ENCODE measurements at regions not wholly inside any gene's neighbourhood (a gene's known extent, or its start where the extent isn't known, plus 50 kb on each side); places are given as distances from the start of the nearest gene placed in this dataset.

DNA sequence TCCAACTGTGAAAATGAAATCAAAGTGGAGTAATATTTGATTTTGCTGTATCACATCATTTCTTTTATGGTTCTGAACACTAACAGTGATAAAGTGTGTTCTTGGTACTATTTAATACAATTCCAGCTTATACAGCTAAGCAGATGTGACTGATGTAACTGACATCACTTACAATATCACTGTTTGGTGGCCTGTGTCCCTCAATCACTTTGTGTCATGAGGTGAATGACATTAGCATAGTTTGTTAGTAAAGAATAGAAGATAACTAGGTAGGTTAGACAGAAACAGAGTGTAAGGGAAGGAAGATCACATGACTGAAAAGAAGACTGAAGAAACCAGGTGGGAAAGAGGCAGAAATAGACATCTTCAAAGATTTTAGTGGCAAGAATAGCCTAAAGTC lies 138.7 kb downstream of the AQP9 start:
- TF ChIP-seq, protein P1, sequence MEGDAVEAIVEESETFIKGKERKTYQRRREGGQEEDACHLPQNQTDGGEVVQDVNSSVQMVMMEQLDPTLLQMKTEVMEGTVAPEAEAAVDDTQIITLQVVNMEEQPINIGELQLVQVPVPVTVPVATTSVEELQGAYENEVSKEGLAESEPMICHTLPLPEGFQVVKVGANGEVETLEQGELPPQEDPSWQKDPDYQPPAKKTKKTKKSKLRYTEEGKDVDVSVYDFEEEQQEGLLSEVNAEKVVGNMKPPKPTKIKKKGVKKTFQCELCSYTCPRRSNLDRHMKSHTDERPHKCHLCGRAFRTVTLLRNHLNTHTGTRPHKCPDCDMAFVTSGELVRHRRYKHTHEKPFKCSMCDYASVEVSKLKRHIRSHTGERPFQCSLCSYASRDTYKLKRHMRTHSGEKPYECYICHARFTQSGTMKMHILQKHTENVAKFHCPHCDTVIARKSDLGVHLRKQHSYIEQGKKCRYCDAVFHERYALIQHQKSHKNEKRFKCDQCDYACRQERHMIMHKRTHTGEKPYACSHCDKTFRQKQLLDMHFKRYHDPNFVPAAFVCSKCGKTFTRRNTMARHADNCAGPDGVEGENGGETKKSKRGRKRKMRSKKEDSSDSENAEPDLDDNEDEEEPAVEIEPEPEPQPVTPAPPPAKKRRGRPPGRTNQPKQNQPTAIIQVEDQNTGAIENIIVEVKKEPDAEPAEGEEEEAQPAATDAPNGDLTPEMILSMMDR (IDR thresholded peaks at IDR 0.05): no peak
- TF ChIP-seq POLR2A (IDR thresholded peaks at IDR 0.05) (no peak), EP300 (IDR thresholded peaks at IDR 0.05) (no peak)
